GM12891 (cell line): ENCODE measurements at regions not wholly inside any gene's neighbourhood (a gene's known extent, or its start where the extent isn't known, plus 50 kb on each side); places are given as distances from the start of the nearest gene placed in this dataset.

ENCODE experiments used
- POLR2A ChIP-seq: IDR thresholded peaks from 2 replicates; pipeline ENCODE4 v1.6.1; 2011; ENCODE audit warnings: low read depth, low read length, control low read depth
- SPI1 ChIP-seq: IDR thresholded peaks from 2 replicates; pipeline ENCODE4 v1.6.1; 2011; ENCODE audit warnings: low read depth, low read length, control low read depth
- TAF1 ChIP-seq: IDR thresholded peaks from 2 replicates; pipeline ENCODE4 v1.6.1; 2011; ENCODE audit warnings: low read depth, low read length, control low read depth

- no peak for TF ChIP-seq POLR2A
- TF ChIP-seq SPI1 = no peak
- no peak for TF ChIP-seq TAF1
Measured at GRCh38 chr13:52924289-52925148, 76.1 kb upstream of the PCDH8 start.
